Activated T-helper 17 cell treated with anti-CD3 and anti-CD28 coated beads, Interleukin-2, amount 50 U/mL, for 72 hours (primary cell): ENCODE measurements at regions not wholly inside any gene's neighbourhood (a gene's known extent, or its start where the extent isn't known, plus 50 kb on each side); places are given as distances from the start of the nearest gene placed in this dataset.
"Not testable (repeated sequence)": the region's sequence is repeated elsewhere in the genome, so short reads cannot be mapped to it uniquely, and the experiment has no call there.

ENCODE experiments used
- ATAC-seq: fragments of 150-1000 bp; cut with Tn5 transposase; replicated peaks from 2 replicates; pipeline ENCODE4 v1.10.0; 2021; ENCODE audit warnings: mild to moderate bottlenecking, moderate library complexity
- H3K27ac Mint-ChIP-seq: one replicate; pipeline ENCODE4 v1.8.0; 2022; ENCODE audit warnings: mixed read lengths
- H3K27me3 Mint-ChIP-seq: one replicate; pipeline ENCODE4 v1.8.0; 2022; ENCODE audit warnings: mixed read lengths
- H3K36me3 Mint-ChIP-seq: one replicate; pipeline ENCODE4 v1.8.0; 2022; ENCODE audit warnings: low read depth, mild to moderate bottlenecking, mixed read lengths
- H3K4me1 Mint-ChIP-seq: one replicate; pipeline ENCODE4 v1.8.0; 2022; ENCODE audit warnings: mixed read lengths
- H3K4me3 Mint-ChIP-seq: one replicate; pipeline ENCODE4 v1.8.0; 2022; ENCODE audit warnings: mild to moderate bottlenecking, mixed read lengths
- H3K9me3 Mint-ChIP-seq: one replicate; pipeline ENCODE4 v1.8.0; 2022; ENCODE audit warnings: mixed read lengths

- no peaks in the 10 kb centered on the region for H3K9me3 Mint-ChIP-seq
Measured at GRCh38 chr10:23918090-23918723, 290.7 kb upstream of the KIAA1217 start.

DNA sequence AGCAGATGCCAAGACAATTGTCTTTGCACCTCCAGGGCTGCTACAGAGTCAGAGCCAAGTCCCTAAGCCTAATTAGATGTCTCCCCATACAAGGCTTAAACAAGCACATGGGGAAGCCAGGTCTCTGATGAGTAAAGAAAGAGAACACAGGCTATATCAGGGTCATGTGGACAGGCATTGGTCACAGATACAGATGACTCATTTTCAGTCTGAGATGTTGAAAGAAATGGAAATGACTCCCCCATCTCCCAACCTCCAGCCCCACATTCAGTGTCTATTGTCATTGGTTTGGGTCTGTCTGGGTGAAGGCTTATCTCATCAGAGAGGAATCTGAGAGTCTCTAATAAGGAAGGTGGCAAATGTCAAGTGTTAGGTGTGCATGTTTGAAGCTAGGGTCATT is 290.1 kb upstream of the KIAA1217 start:
- Mint-ChIP-seq H3K4me3 (no peak overlapping the region), H3K36me3 (no peaks in the 10 kb centered on the region), H3K4me1 (no peaks in the 10 kb centered on the region), H3K27ac (no peak overlapping the region), H3K9me3 (no peaks in the 10 kb centered on the region), H3K27me3 (peaks cover 8% of the 10 kb centered on the region)
- no peak for ATAC-seq

More at GRCh38 chr10:23918090-23918723, 290.7 kb upstream of the KIAA1217 start:
- Mint-ChIP-seq H3K36me3 (no peaks in the 10 kb centered on the region), H3K4me1 (no peaks in the 10 kb centered on the region), H3K4me3 (no peak overlapping the region), H3K27me3 (peaks cover 8% of the 10 kb centered on the region), H3K27ac (no peak overlapping the region)
- no peak for ATAC-seq

GRCh38 chr10:23927576-23928325 is 281.2 kb upstream of the KIAA1217 start:
- Mint-ChIP-seq H3K27me3 (no peaks in the 10 kb centered on the region), H3K9me3 (no peaks in the 10 kb centered on the region), H3K27ac (no peak overlapping the region), H3K4me3 (no peak overlapping the region), H3K36me3 (no peaks in the 10 kb centered on the region), H3K4me1 (no peaks in the 10 kb centered on the region)
- no peak for ATAC-seq

GRCh38 chr10:23934023-23934422 is 274.9 kb upstream of the KIAA1217 start:
- H3K27ac Mint-ChIP-seq, H3K4me1 Mint-ChIP-seq: not testable (repeated sequence)
- H3K9me3 Mint-ChIP-seq: peaks cover 11% of the 10 kb centered on the region

GRCh38 chr10:23945845-23946244 is 263.1 kb upstream of the KIAA1217 start:
- H3K36me3 Mint-ChIP-seq: no peaks in the 10 kb centered on the region
- no peaks in the 10 kb centered on the region for H3K4me1 Mint-ChIP-seq
- no peak overlapping the region for H3K27ac Mint-ChIP-seq
- H3K9me3 Mint-ChIP-seq: peaks cover under 1% of the 10 kb centered on the region
- no peaks in the 10 kb centered on the region for H3K27me3 Mint-ChIP-seq
- no peak for ATAC-seq
- H3K4me3 Mint-ChIP-seq: no peak overlapping the region

More at GRCh38 chr10:23934023-23934422, 274.9 kb upstream of the KIAA1217 start:
- H3K4me3 Mint-ChIP-seq, ATAC-seq, H3K27me3 Mint-ChIP-seq, H3K36me3 Mint-ChIP-seq: not testable (repeated sequence)

GRCh38 chr10:23951841-23952240 is 257.1 kb upstream of the KIAA1217 start:
- Mint-ChIP-seq H3K4me1 (no peaks in the 10 kb centered on the region), H3K27ac (no peak overlapping the region), H3K4me3 (no peak overlapping the region), H3K36me3 (no peaks in the 10 kb centered on the region), H3K27me3 (no peaks in the 10 kb centered on the region), H3K9me3 (peaks cover 3% of the 10 kb centered on the region)
- no peak for ATAC-seq

- Mint-ChIP-seq H3K4me1 (no peaks in the 10 kb centered on the region), H3K27ac (no peak overlapping the region), H3K36me3 (no peaks in the 10 kb centered on the region)
Measured at GRCh38 chr10:23955456-23956225, 253.3 kb upstream of the KIAA1217 start.

DNA sequence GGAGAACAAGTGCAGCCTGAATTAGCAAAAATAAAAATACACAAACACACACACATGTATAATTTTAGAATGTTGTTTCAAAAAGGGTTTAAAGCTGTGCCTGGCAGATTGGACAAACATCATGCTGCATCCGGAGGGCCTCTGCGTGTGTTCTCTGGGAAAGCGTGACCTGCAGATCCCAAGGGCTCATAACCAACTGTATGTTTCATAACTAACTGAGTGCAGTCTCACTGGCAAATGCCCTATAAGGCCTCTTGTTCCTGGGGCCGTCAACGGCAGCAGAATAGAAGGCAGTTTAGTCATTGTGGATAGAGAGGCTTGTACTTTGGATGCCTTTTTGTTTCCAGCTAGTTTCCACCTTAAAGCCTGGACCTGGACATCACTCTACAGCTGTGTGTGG is 243.8 kb upstream of the KIAA1217 start:
- Mint-ChIP-seq H3K4me3 (no peak overlapping the region), H3K4me1 (no peaks in the 10 kb centered on the region), H3K27me3 (no peaks in the 10 kb centered on the region), H3K9me3 (no peaks in the 10 kb centered on the region), H3K36me3 (no peaks in the 10 kb centered on the region), H3K27ac (no peak overlapping the region)
- ATAC-seq: no peak

More at GRCh38 chr10:23955456-23956225, 253.3 kb upstream of the KIAA1217 start:
- no peak overlapping the region for H3K4me3 Mint-ChIP-seq
- peaks cover 3% of the 10 kb centered on the region for H3K9me3 Mint-ChIP-seq
- H3K27me3 Mint-ChIP-seq: no peaks in the 10 kb centered on the region
- no peak for ATAC-seq

DNA sequence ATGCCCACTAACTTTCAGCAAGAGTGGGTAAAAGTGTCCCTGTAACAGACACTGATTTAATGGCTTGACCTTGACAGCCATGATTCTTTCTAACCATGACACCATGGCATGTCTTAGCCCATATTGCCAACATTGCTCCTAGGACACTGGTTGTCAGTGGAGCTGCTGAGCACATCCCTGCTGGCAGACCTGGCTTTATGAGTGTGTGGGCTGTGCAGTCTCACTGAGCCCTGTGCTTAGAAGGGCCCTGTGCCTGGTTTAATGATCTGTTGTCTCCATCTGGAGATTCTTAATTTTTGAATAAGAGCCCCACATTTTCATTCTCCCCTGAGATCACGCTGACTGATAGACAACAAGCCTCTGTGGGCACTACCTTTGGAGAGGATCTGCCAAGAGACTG is 243.1 kb upstream of the KIAA1217 start:
- H3K4me3 Mint-ChIP-seq: no peak overlapping the region
- no peaks in the 10 kb centered on the region for H3K4me1 Mint-ChIP-seq
- no peaks in the 10 kb centered on the region for H3K27me3 Mint-ChIP-seq
- H3K36me3 Mint-ChIP-seq: no peaks in the 10 kb centered on the region
- no peak overlapping the region for H3K27ac Mint-ChIP-seq
- no peaks in the 10 kb centered on the region for H3K9me3 Mint-ChIP-seq
- no peak for ATAC-seq

GRCh38 chr10:23966504-23967051 is 242.4 kb upstream of the KIAA1217 start:
- ATAC-seq: no peak
- H3K36me3 Mint-ChIP-seq: no peaks in the 10 kb centered on the region
- H3K9me3 Mint-ChIP-seq: peaks cover 4% of the 10 kb centered on the region
- H3K4me1 Mint-ChIP-seq: no peaks in the 10 kb centered on the region
- H3K27ac Mint-ChIP-seq: no peak overlapping the region
- no peaks in the 10 kb centered on the region for H3K27me3 Mint-ChIP-seq
- H3K4me3 Mint-ChIP-seq: no peak overlapping the region

DNA sequence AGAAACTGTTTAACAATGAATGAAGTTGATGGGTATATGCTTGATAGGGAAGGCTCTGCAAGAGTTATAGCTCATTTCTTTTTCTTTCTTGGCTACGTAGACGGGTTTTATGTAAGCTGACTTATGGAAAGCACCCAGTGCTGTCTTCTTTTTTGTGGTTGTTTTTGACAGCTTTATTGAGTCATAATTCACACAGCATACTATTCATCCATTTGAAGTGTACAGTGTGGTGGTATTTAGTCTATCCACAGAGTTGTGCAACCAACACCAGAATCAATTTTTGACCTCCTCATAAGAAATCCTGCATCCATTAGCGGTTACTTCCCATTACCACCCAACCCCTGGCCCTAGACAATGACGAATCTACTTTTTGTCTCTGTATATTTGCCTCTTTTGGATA is 240.6 kb upstream of the KIAA1217 start:
- ATAC-seq: no peak
- no peaks in the 10 kb centered on the region for H3K36me3 Mint-ChIP-seq
- peaks cover 9% of the 10 kb centered on the region for H3K9me3 Mint-ChIP-seq

GRCh38 chr10:23974746-23975272 is 234.1 kb upstream of the KIAA1217 start:
- H3K4me3 Mint-ChIP-seq: no peak overlapping the region

More for the DNA sequence above, 240.6 kb upstream of the KIAA1217 start:
- Mint-ChIP-seq H3K27me3 (peaks cover 3% of the 10 kb centered on the region), H3K4me3 (no peak overlapping the region), H3K4me1 (no peaks in the 10 kb centered on the region), H3K27ac (no peak overlapping the region)

DNA sequence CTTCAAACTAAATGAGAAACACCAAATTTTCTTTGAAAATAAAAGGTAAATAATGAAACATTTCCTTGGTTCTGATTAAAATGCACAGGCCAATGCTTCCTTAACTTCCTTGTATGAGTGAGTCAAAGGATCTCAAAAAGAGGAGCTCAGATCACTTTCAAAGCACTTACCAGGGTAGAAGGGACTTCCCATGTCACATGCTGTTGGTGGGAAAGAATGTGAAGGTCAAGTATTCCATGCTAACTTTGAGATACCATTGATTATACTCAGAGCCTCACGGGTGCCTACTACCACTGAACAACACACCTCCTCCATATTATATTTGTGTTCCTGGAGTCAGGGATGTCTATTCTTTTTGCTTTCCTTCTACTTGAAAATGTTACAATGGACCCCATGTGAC is 233.5 kb upstream of the KIAA1217 start:
- Mint-ChIP-seq H3K27me3 (peaks cover 3% of the 10 kb centered on the region), H3K36me3 (no peaks in the 10 kb centered on the region), H3K27ac (no peak overlapping the region), H3K9me3 (peaks cover 14% of the 10 kb centered on the region), H3K4me1 (no peaks in the 10 kb centered on the region), H3K4me3 (no peak overlapping the region)
- ATAC-seq: no peak

More at GRCh38 chr10:23974746-23975272, 234.1 kb upstream of the KIAA1217 start:
- ATAC-seq: no peak
- no peaks in the 10 kb centered on the region for H3K36me3 Mint-ChIP-seq
- no peak overlapping the region for H3K27ac Mint-ChIP-seq
- H3K9me3 Mint-ChIP-seq: peaks cover 14% of the 10 kb centered on the region
- peaks cover 3% of the 10 kb centered on the region for H3K27me3 Mint-ChIP-seq
- H3K4me1 Mint-ChIP-seq: no peaks in the 10 kb centered on the region

DNA sequence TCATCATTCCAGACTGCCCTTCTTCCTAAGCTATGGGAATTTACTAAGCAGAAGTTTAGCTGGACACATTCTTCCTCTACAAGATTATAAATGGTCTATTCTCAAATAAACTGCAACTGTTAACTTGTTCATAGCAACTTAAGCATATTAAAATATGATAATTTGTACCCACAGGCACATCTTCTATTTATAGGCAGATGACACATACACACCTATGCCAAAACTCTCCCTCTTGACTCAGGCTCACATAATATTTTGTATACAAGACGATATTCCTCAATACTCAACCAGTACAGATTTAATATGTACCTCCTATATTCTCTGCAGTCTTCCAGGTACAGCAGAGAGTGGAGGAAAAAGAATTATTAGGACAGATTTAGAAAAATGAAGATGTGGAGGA is 232.7 kb upstream of the KIAA1217 start:
- H3K27me3 Mint-ChIP-seq: peaks cover 7% of the 10 kb centered on the region

More for the DNA sequence above, 232.7 kb upstream of the KIAA1217 start:
- H3K27ac Mint-ChIP-seq: no peak overlapping the region
- no peaks in the 10 kb centered on the region for H3K36me3 Mint-ChIP-seq
- no peaks in the 10 kb centered on the region for H3K4me1 Mint-ChIP-seq
- H3K4me3 Mint-ChIP-seq: no peak overlapping the region
- peaks cover 11% of the 10 kb centered on the region for H3K9me3 Mint-ChIP-seq
- no peak for ATAC-seq
